Erythroblast (primary cell): ENCODE measurements at regions not wholly inside any gene's neighbourhood (a gene's known extent, or its start where the extent isn't known, plus 50 kb on each side); places are given as distances from the start of the nearest gene placed in this dataset.

Source experiments
- GATA1 ChIP-seq: IDR thresholded peaks from 2 replicates; pipeline ENCODE4 v1.6.1; 2011; ENCODE audit warnings: low read depth, mild to moderate bottlenecking, control low read depth, low read length, moderate library complexity
- POLR2A ChIP-seq: IDR thresholded peaks from 2 replicates; pipeline ENCODE4 v1.6.1; 2011; ENCODE audit warnings: mild to moderate bottlenecking, low read length

DNA sequence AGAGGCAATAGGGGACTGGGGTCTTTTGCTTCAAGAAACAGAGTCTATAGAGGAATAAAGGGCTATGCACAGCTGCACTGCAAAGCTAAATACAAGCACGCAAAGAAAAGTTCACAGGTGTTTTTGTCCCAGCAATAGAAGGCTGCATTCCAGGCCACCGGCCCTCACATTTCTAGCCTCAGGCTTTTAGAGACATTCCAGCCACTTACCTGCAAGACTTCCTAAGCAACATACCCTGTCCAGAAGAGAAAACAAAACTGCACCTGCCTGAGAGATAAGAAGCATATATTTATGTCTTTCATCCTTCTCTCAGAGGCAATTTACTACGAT lies 220.5 kb downstream of the OPA1 start:
- TF ChIP-seq POLR2A (no peak), GATA1 (no peak)
